ENCODE measurements at regions not wholly inside any gene's neighbourhood (a gene's known extent, or its start where the extent isn't known, plus 50 kb on each side); places are given as distances from the start of the nearest gene placed in this dataset.

DNA sequence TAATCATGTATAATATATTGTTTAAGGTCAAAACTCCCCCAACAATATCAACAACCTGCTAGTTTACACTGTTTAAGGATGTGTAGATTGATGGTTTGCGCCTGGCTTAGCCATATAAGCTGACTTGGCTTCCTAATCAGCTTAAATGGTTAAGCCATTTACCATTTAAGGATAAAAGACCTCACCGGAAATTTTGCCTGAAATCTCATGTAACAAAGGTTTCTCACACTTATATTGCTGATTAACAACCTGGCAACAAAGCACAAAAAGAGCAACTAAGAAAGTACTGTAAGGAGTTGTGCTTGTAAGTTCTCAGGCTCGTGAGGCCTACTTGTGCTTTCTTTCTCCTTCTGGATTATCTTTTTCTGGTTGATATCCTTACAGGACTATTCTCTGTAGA lies 485.2 kb downstream of the GABRG1 start:
- DNase-seq: no peak

DNA sequence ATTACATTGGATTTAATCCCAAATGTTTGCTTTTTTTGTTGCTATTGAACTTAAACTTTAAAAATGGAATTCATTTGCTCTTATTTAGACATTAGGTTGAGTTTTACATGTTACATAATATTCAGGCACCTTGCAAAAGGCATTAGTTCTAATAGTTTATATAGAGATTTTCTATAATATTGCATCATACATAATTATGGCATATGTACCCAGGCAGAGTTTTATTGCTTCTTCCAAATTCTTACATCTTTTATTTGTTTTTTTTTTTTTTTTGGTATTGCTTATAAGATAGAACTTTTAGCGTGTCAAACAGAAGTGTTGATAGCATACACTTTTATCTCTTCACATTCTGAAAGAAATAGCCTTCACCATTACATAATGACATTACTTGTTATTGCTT lies 487.7 kb downstream of the GABRG1 start:
- no peak for DNase-seq

DNA sequence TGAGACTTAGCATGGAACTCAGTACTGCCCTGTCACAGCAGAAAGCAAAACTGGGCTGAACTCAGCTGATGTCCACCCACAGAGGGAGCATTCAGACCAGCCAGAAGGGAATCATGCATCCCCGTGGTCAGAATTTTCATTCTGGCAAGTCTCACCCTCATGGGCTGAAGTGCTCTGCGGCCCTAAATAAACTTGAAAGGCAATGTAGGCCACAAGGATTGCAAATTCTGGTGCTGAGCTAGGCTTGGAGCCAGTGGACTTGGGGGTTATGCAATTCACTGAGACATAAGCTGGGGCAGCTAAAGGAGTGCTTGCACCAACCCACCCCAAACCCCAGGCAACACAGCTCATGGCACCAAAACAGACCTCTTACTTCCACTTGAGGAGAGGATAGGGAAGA lies 494.1 kb downstream of the GABRG1 start:
- DNase-seq: no peak

DNA sequence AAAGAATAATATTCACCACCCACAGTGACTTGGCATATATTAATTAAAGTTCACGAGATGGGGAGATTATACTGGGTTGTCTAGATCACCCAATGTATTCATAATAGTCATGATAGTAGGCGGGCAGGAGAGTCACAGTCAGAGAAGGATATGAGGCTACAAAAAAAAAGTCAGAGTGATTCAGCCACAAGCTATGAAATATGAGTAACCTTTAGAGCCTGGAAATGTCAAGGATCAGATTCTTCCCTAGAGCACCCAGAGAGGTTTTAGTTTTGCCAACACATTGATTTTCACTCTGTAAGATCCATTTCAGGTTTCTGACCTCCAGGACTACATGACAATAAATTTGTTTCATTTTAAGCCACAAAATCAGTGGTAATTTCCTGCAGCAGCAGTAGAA lies 501.9 kb downstream of the GABRG1 start:
- DNase-seq: no peak

DNA sequence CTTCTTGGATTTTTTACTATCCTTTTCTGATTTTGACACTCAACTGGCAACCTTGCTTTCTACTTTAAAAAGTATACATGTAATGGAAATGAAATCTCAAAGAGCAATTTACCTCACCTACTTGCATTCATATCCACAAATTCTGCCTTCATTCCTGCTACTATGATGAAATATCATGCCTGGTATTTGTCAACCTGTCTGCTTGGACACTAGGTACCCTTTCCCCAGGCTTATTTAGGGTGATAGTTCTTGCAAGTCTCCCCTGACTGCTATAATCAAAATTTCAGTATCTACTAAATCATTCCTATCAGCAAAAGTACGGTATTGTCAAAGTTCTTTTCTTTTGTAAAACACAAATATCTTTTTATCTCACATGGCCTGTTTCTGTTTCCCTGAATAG lies 503.0 kb downstream of the GABRG1 start:
- DNase-seq: no peak

DNA sequence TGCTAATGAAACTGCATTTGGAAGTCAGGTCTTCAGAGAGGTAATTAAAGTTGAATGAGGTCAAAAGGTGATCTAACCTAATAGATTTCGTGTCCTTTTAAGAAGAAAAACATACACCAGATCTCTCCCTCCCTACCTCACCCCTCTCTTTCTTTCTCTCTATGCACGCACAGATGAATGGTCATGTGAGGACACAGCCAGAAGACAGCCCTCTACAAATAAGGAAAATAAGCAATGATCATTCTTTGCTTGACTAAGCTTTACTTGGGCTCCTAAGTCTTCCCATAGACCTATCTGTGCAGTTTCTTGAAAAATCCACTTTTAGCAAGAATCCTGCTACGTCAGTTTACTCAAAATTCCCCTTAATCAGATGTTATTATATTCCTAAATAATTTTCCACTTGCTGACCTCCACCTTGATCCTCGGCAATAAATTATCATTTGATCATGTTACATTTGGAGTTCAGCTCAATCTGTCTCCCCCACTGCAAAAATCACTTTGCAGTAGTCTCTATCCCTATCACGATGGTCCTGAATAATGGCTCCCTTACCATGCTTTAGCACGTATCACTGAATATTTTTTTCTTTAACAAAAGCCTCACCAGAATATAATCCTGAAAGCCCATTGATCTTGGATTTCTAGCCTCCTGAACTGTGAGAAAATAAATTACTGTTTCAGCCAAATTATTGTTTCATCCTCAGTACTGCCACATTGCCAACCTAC lies 527.3 kb downstream of the GABRG1 start:
- no peak for DNase-seq

DNA sequence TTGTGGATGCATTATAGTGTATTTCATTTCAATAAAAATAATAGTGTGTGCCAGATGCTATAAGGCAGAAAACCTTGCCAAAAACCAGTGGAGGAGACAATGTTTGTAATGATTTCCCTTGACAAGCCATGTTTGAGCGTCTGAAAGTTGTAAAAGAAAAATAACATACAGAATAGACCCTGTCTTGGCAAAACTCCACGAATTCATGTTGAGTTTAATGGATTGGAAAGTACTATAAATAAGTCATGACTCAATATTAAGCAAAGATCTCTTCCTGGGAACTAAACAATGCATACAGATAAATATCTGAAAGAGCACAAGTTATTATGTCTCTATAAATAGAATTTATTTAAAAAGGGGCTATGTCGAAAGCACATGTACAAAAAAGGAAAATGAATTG lies 543.5 kb downstream of the GABRG1 start:
- DNase-seq: no peak

DNA sequence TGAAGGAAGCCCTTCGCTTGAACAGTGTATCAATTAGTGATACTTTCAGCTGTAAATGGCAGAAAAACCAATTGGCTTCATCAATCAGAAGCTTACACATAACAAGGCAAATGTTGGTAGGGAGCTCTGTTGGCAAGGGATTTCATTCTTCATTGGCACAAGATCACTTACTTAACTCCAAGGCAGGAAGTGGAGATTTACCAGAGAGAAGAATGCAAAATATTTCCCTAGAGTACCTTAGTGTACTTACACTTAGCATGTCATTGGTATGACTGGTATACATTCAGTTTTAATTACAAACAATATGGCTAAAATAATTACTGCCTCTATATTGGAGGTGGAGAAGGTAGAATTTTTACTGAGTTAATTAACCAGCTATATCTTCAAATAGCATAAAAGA lies 545.0 kb downstream of the GABRG1 start:
- DNase-seq: no peak

DNA sequence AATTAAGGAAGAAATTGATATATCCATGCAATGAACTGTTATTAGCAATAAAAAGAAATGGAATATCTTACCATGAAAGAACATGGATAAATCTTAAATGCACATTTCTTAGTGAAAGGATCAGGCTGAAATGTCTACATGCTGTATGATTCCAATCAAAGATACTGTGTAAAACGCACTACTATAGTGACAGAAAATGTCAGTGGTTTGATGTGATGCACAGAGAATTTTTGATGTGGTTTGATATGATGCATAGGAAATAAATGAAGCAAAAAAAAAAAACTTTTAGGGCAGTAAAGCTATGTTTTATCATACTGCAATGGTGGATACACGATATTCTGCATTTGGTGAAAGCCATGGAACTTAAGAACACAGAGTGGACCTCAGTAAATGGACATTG lies 547.6 kb downstream of the GABRG1 start:
- DNase-seq: no peak

DNA sequence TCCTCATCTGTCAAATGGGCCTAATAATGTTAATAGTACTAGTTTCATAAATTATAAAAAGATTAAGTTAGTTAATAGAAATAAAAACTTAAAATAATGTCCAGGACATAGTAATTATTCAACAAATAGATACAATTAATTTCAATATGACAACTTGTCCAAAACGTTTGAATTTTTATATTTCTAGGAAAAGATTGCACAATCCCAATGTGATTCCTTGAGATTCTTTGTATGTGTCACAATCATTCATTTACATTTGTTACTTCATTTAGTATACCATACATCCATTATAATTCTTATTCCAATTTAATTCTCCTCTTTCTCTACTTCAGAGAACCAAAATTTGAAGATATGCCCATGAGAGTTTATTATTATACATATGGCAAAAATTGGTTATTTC lies 554.2 kb downstream of the GABRG1 start:
- DNase-seq: no peak

DNA sequence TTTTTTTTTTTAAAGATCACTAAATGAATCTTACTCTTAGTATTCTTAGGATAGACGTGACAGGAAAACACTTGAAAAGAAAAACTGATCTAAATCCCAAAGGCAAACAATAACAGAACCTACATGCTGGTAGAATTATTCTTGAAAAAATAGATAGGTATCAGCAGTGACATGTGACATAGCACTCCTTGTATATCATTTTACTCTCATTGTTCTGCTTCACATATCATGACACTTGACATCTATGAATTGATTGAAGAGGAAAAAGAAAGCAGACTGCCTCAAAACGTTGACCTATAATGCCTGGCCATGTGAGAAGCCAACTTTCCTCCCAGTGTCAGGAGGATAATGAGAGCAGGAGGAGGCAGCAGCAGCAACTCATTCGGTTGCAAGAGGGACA lies 555.2 kb downstream of the GABRG1 start:
- DNase-seq: no peak

DNA sequence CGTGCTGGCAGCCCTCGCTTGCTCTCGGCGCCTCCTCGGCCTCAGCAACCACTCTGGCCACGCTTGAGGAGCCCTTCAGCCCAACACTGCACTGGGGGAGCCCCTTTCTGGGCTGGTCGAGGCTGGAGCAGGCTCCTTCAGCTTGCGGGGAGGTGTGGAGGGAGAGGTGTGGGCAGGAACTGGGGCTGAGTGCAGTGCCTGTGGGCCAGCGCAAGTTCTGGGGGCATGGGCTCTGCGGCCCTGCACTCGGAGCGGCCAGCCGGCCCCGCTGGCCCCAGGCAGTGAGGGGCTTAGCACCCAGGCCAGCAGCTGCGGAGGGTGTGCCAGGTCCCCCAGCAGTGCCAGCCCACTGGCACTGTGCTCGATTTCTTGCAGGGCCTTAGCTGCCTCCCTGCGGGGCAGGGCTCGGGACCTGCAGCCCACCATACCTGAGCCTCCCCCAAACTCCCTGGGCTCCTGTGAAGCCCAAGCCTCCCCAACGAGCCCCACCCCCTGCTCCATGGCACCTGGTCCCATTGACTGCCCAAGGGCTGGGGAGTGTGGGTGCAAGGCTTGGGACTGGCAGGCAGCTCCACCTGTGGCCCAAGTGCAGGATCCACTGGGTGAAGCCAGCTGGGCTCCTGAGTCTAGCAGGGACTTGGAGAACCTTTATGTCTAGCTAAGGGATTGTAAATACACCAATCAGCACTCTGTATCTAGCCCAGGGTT lies 556.8 kb downstream of the GABRG1 start:
- no peak for DNase-seq

DNA sequence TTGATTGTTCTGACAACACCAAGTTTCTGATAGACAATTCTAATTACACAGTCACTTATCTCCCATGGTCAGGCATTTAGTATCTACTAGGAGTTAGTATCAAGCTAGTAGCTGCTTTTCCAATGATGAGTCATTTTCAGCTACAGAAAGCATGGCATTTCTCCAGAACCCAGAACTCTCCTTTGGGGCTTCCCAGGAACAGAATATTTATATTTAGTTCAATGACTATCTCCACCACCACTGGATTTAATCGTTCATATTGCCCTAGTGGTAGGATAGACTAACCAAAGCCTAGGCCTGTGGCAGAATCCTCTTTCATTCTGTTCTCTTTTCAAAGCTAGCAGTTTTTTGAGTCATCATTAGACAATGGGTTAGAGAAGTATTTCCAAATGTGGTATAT lies 569.4 kb downstream of the GABRG1 start:
- no peak for DNase-seq

DNA sequence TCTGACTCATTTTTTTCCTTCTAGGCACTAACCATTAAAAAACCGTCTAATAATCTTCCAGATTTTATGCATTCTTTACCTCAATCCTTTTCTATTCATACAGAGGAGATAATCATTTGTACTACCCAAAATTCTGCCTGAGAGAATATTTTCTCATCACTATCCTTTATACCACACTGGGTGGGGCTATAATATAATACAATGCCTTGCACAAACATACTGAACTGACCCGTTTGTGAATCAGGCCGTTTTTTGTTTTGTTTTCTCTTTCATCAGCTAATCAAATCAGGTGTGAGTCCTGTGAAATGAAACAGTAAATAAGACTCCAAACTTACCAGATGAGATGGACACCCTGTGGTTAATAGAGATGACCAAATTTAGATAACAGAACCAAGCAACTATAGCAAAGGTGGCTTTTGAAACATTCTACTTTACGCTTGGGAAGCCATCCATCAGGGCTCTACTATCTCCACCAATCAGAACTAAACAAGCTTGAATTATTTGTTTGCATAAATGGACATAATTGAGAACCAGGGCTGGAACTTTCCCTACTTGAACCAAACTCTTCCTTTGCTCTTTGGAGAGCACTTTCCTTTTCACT lies 573.0 kb downstream of the GABRG1 start:
- DNase-seq: no peak

DNA sequence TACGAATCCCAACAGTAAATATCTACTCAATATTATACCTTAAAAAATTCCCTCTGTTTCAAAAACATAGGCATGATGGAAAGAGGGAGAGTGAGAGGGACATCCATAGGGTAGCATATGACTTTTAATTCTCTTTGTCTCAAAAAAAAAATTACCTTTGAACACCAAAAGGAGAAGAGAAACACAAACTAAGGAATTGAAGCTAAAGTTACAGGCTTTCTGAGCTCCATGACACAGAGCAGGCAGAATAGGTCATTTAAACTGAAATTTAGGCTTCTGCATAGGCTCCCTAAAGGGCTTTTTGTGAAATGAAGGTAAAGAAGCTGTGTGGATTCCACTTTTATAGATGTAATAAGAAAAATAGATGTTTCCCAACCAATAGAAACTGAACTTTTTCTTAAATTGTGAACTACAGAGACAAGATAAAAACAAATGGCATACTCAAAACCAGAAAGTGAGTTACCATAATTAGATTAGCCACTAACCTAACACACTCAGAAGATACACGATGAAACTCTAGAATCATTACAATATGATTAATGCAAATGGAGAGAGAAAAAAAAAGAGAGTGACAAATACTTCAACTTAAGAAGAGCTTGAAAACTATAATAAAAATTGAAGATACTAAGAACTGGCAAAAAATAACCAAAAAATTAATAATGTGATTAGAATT lies 584.6 kb downstream of the GABRG1 start:
- DNase-seq: no peak

DNA sequence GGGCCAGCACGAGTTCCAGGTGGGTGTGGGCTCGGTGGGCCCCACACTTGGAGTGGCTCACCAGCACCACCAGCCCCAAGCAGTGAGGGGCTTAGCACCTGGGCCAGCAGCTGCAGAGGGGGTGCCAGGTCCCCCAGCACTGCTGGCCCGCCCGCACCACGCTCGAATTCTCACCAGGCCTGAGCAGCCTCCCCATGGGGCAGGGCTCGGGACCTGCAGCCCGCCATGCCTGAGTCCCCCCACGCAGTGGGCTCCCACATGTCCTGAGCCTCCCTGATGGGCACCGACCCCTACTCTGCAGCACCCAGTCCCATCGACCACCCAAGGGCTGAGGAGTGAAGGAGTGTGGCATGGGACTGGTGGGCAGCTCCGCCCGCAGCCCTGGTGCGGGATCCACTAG lies 593.4 kb downstream of the GABRG1 start:
- no peak for DNase-seq

DNA sequence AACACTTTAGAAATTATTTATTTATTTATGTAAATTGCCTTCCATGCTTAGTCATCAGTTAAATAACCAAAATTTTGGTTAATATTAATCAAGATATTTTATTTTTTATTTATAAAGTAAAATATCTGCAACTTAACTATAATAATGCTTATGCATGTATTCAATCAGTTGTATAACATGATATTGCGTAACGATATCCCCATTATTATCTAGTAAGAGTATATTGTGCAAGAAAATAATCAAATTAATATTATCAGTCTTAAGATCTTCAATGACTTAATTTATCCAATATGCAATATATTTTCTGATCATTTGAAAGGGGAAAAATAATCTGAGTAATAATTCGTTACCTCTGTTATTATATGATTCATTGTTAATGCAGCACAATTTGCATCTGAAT lies 596.7 kb downstream of the GABRG1 start:
- DNase-seq: no peak

DNA sequence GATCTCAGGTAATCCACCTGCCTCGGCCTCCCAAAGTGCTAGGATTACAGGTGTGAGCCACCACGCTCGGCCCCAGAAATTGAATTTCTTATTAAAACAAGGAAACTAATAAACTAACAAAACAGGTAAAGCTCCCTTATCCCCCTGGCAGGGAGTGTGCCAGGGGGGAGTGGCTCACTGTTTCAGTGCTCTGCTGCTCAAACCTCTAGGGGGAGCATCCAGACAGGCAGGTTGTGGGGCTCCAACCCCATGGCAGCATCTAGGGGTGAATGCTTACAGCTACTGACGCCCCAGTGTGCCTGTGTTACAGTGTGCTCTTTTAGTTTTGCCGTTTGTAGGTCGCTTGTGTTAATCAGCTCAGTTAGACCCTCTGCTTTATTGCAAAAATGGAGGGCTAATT lies 605.0 kb downstream of the GABRG1 start:
- DNase-seq: no peak

DNA sequence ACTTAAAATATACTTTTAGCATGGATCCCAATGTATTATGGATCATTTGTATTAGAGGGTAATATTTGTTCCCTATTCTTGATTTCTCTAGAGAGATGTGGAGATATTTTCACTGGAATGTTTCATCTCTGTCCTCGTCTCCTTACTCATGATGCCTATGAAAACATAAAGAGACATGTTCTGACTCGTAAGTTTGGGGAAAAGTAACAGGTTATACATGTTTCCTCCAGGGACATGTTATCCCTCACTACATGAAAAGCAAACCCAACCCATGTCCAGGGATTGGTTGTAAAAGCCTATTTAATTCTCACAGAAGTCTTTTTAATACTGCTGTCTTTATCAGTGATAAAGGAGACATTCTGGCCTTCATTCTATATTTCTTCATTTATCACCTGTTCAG lies 621.4 kb downstream of the GABRG1 start:
- no peak for DNase-seq

DNA sequence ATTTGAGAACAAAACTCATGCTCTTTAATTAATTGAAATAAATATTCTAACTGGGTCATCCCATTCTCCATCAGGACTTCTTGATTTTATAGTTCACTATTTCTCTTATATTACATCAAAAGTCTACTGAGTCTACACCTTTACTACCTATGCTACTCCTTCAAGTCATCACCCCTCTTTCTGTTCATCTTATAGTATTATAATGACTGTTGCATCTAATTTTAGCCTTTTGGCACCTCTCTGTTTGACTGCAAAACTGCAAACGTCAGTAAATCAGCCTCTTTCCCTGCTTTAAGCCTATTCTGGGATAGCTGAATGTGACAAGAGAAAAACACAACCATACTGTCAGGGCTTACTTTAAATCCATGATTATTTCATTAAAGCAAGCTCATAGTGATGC lies 639.1 kb downstream of the GABRG1 start:
- DNase-seq: no peak

DNA sequence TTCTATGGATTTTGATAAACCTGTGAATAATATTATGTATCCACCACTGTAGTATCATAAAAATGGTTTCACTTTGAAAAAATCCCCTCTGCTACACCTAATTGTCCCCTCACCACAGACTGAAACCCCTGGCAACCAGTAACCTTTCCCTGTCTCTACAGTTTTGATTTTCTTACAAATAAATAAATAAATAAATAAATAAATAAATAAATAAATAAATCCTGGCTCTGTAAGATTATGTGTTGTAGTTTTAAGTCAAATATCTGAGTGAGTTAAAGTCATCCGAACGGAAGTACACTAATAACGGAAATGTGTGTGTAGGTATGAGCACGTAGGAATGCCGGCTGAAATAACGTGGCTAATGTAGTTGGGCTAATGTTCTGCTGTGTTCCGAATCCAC lies 641.5 kb downstream of the GABRG1 start:
- DNase-seq: no peak

DNA sequence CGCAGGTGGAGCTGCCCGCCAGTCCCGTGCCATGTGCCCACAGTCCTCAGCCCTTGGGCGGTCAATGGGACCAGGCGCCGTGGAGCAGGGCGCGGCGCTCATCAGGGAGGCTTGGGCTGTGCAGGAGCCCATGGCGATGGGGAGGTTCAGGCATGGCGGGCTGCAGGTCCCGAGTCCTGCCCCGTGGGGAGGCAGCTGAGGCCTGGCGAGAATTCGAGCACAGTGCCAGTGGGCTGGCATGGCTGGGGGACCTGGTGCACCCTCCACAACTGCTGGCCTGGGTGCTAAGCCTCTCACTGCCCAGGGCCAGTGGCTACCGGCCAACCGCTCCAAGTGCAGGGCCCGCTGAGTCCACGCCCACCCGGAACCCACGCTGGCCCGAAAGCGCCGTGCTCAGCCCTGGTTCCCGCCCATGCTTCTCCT lies 646.5 kb downstream of the GABRG1 start:
- DNase-seq: no peak

DNA sequence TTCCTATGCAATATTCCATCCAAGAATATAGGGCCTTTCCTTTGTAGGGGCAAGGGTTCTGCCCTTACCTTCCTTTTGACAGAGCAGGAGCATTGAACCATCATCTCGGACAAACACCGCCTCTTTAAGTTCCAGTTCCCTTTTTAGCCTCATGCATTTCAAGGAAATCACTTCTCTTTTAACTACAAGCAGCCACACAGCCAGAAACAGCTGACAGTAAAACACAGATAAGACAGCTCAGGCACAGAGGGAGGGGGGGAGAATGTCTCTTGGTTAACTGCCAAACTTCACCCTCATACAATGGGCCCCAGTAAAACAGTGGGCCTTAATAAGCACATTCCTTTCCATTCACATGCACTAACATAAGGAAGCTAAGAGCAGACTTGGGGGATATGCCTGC lies 648.3 kb downstream of the GABRG1 start:
- DNase-seq: no peak

DNA sequence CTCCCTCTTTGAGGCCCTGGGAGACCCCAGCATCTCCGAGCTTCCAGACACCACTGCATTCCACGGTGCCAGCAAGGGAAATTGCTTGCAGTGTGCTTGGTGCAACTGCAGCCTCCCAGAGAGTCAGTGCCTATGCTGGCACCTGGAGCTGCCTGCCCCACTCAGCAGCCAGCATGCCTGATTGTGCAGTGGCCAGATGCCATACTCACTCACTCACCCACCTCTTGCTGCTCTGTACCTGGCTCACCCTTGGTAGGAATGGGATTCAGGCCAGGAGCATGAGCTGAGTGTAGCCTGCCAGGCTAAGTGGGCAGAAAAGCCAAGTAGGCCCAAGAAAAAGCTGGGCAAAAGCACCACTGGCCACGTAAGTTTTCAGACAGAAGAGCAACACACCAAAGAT lies 651.4 kb downstream of the GABRG1 start:
- no peak for DNase-seq
